Stimulated activated CD8-positive, alpha-beta memory T cell treated with anti-CD3 and anti-CD28 coated beads, Interleukin-4, amount 100 ng/mL, for 24 hours (primary cell): ENCODE measurements at regions not wholly inside any gene's neighbourhood (a gene's known extent, or its start where the extent isn't known, plus 50 kb on each side); places are given as distances from the start of the nearest gene placed in this dataset.
A peak's percentile ranks its signal among the peaks of the same experiment; 100 is the strongest.

ENCODE experiments used
- DNase-seq: peaks from one replicate; pipeline ENCODE4 v3.0.0-alpha.2; 2020; ENCODE audit warnings: low read depth

GRCh38 chr19:29263305-29264135 is 50.6 kb upstream of the UQCRFS1 start:
- peak; percentile 33 for DNase-seq

- no peak for DNase-seq
Measured at GRCh38 chr19:29264897-29265296, 51.9 kb upstream of the UQCRFS1 start.

- no peak for DNase-seq
Measured at GRCh38 chr19:29265436-29265835, 52.5 kb upstream of the UQCRFS1 start.

GRCh38 chr19:29266001-29266400 is 53.0 kb upstream of the UQCRFS1 start:
- no peak for DNase-seq

- no peak for DNase-seq
Measured at GRCh38 chr19:29266603-29267002, 53.7 kb upstream of the UQCRFS1 start.

GRCh38 chr19:29267701-29268100 is 54.8 kb upstream of the UQCRFS1 start:
- DNase-seq, result no peak

- no peak for DNase-seq
Measured at GRCh38 chr19:29268103-29268502, 55.2 kb upstream of the UQCRFS1 start.

GRCh38 chr19:29268721-29269393 is 55.9 kb upstream of the UQCRFS1 start:
- DNase-seq, result no peak

- DNase-seq, result no peak
Measured at GRCh38 chr19:29269641-29270040, 56.7 kb upstream of the UQCRFS1 start.

GRCh38 chr19:29271341-29271740 is 58.4 kb upstream of the UQCRFS1 start:
- DNase-seq, result no peak

GRCh38 chr19:29271911-29272310 is 59.0 kb upstream of the UQCRFS1 start:
- no peak for DNase-seq

GRCh38 chr19:29273000-29273640 is 60.2 kb upstream of the UQCRFS1 start:
- no peak for DNase-seq

GRCh38 chr19:29275266-29275665 is 62.3 kb upstream of the UQCRFS1 start:
- DNase-seq, result no peak

GRCh38 chr19:29277102-29277501 is 64.2 kb upstream of the UQCRFS1 start:
- peak; percentile 38 for DNase-seq

- DNase-seq, result no peak
Measured at GRCh38 chr19:29278716-29279115, 65.8 kb upstream of the UQCRFS1 start.

- no peak for DNase-seq
Measured at GRCh38 chr19:29283366-29283765, 70.4 kb upstream of the UQCRFS1 start.

- DNase-seq, result no peak
Measured at GRCh38 chr19:29285187-29285687, 72.3 kb upstream of the UQCRFS1 start.

- DNase-seq, result no peak
Measured at GRCh38 chr19:29285878-29286277, 72.9 kb upstream of the UQCRFS1 start.

- DNase-seq, result no peak
Measured at GRCh38 chr19:29287061-29287460, 74.1 kb upstream of the UQCRFS1 start.

GRCh38 chr19:29288256-29288655 is 75.3 kb upstream of the UQCRFS1 start:
- no peak for DNase-seq

- DNase-seq, result no peak
Measured at GRCh38 chr19:29289020-29289419, 76.1 kb upstream of the UQCRFS1 start.

- no peak for DNase-seq
Measured at GRCh38 chr19:29290853-29291252, 77.9 kb upstream of the UQCRFS1 start.

- no peak for DNase-seq
Measured at GRCh38 chr19:29292153-29292552, 79.2 kb upstream of the UQCRFS1 start.
